K562 (cell line): ENCODE measurements at regions not wholly inside any gene's neighbourhood (a gene's known extent, or its start where the extent isn't known, plus 50 kb on each side); places are given as distances from the start of the nearest gene placed in this dataset.

Experiments
- ATAC-seq: fragments of 200-7000 bp; cut with Tn5 transposase; 3 replicates; pipeline ENCODE4 v1.9.1; 2020; ENCODE audit warnings: moderate library complexity
- BruUV-seq: library from RNA; stranded (reverse); fragments of 400-500 nt; replicated peaks from 2 replicates; lab custom pipeline; 2021; lab: Mats Ljungman, UMichigan
- CTCF ChIA-PET: fragments of 300-600 bp; formaldehyde crosslinking; extraction: SDS; loops from one replicate; lab custom pipeline; 2021; ENCODE audit warnings: low intra/inter-chr PET ratio; lab: Yijun Ruan, JAX
- POLR2A ChIA-PET: fragments of 300-600, 350-650 bp; sonication (Branson Sonifier 250); formaldehyde crosslinking; extraction: SDS; loops from one replicate; lab custom pipeline; 2021; ENCODE audit warnings: antibody characterized with exemption, inconsistent platforms; lab: Yijun Ruan, JAX
- DNase-seq, 4 experiments: peaks; one replicate each; pipeline versions ENCODE4 v3.0.0 to v3.0.0-alpha.2; 2011 to 2018; ENCODE audit warnings: low spot score in 3 of 4, mixed read lengths in 3 of 4; ENCODE audit errors: extremely low read depth in 1 of 4
- FAIRE-seq: peaks from 2 replicates; lab custom pipeline; 2011; peaks lifted over from hg19 to GRCh38; lab: Jason Lieb, UNC
- H2AFZ ChIP-seq: 2 replicates; pipeline ENCODE4 v1.6.0; 2011; ENCODE audit warnings: low read depth, low read length, control low read depth, inconsistent platforms
- H3K27ac ChIP-seq: fragments of 200-600 bp; 3 replicates; pipeline ENCODE4 v1.8.0; 2011; ENCODE audit warnings: low read depth, mild to moderate bottlenecking, control low read depth, inconsistent platforms, low read length, moderate library complexity, mixed read lengths; ENCODE audit errors: extremely low read depth
- H3K27me3 ChIP-seq, 2 experiments: fragments of 300-600 bp in 1 of 2; 2 replicates in 1 of 2; 3 replicates in 1 of 2; pipeline versions ENCODE4 v1.6.0 to v1.8.0; 2011; ENCODE audit warnings: inconsistent platforms in 2 of 2, low read length in 2 of 2, mild to moderate bottlenecking in 1 of 2, mixed read lengths in 1 of 2, moderate library complexity in 1 of 2; ENCODE audit not compliant: control insufficient read depth in 2 of 2, insufficient read depth in 2 of 2
- H3K36me3 ChIP-seq: fragments of 300-600 bp; 3 replicates; pipeline ENCODE4 v1.8.0; 2011; ENCODE audit warnings: mild to moderate bottlenecking, low read length, inconsistent platforms; ENCODE audit not compliant: control insufficient read depth, insufficient read depth
- H3K4me1 ChIP-seq, 2 experiments: fragments of 200-600 bp in 1 of 2; replicated peaks in 1 of 2; 2 replicates in 1 of 2; 3 replicates in 1 of 2; pipeline versions ENCODE4 v1.5.1 to v1.8.0; 2011; ENCODE audit warnings: inconsistent platforms in 2 of 2, low read length in 2 of 2, mild to moderate bottlenecking in 1 of 2, mixed read lengths in 1 of 2, moderate library complexity in 1 of 2; ENCODE audit not compliant: control insufficient read depth in 2 of 2, insufficient read depth in 2 of 2
- H3K4me2 ChIP-seq: 2 replicates; pipeline ENCODE4 v1.6.1; 2011; ENCODE audit warnings: low read length, control low read depth, inconsistent platforms, mixed read lengths; ENCODE audit not compliant: insufficient read depth
- H3K4me3 ChIP-seq: fragments of 200-600 bp; sonication (generic), shearing (Covaris generic); 2 replicates; pipeline ENCODE4 v1.5.1; 2016; ENCODE audit warnings: control low read depth, inconsistent platforms
- H3K79me2 ChIP-seq: fragments of 200-600 bp; 3 replicates; pipeline ENCODE4 v1.8.0; 2011; ENCODE audit warnings: low read length, inconsistent platforms; ENCODE audit not compliant: control insufficient read depth, insufficient read depth
- H3K9ac ChIP-seq, 2 experiments: 2 replicates each; pipeline versions ENCODE4 v1.6.0 to v1.6.1; 2011; ENCODE audit warnings: low read depth in 2 of 2, low read length in 2 of 2, control low read depth in 1 of 2, inconsistent platforms in 1 of 2, mild to moderate bottlenecking in 1 of 2, mixed read lengths in 1 of 2; ENCODE audit not compliant: insufficient read depth in 1 of 2
- H3K9me1 ChIP-seq: one replicate; pipeline ENCODE4 v1.6.0; 2011; ENCODE audit warnings: inconsistent platforms, mild to moderate bottlenecking, low read length, moderate library complexity; ENCODE audit not compliant: control insufficient read depth, insufficient read depth
- H3K9me3 ChIP-seq: replicated peaks from 2 replicates; pipeline ENCODE4 v1.5.1; 2011; ENCODE audit warnings: low read depth, low read length, inconsistent platforms; ENCODE audit not compliant: control insufficient read depth, insufficient read depth
- H4K20me1 ChIP-seq: replicated peaks from 2 replicates; pipeline ENCODE4 v1.6.1; 2011; ENCODE audit warnings: low read length, inconsistent platforms, mixed read lengths; ENCODE audit not compliant: control insufficient read depth, insufficient read depth
- ETS1 ChIP-seq: conservative IDR thresholded peaks from 2 replicates; pipeline ENCODE4 v1.6.1; 2011; ENCODE audit warnings: low read depth, mild to moderate bottlenecking, low read length; ENCODE audit not compliant: control insufficient read depth
- MAZ ChIP-seq, 2 experiments: fragments of 450-650 bp in 1 of 2; sonication (generic) in 1 of 2; formaldehyde crosslinking; IDR thresholded peaks in 1 of 2; conservative IDR thresholded peaks in 1 of 2; 2 replicates each; pipeline versions ENCODE4 v1.4.0 to v1.5.0; 2020; ENCODE audit warnings: mild to moderate bottlenecking in 1 of 2, missing genetic modification reagents in 1 of 2
- NFXL1 ChIP-seq: fragments of 450-650 bp; formaldehyde crosslinking; IDR thresholded peaks from 2 replicates; pipeline ENCODE4 v1.4.0; 2021; ENCODE audit warnings: mild to moderate bottlenecking
- SMARCE1 ChIP-seq: fragments of 450-650 bp; IDR thresholded peaks from 2 replicates; pipeline ENCODE4 v1.7.1; 2016; ENCODE audit warnings: mild to moderate bottlenecking
- SUPT5H ChIP-seq: fragments of 450-650 bp; IDR thresholded peaks from 2 replicates; pipeline ENCODE4 v1.6.1; 2016
- TRIM28 ChIP-seq: fragments of 450-650 bp; IDR thresholded peaks from 2 replicates; pipeline ENCODE4 v1.6.1; 2017
- ZBTB40 ChIP-seq, 2 experiments: fragments of 450-650 bp in 1 of 2; sonication (generic) in 1 of 2; formaldehyde crosslinking in 1 of 2; IDR thresholded peaks; 2 replicates each; pipeline versions ENCODE4 v1.7.1 to v1.9.0; 2016 to 2022; ENCODE audit warnings: inconsistent platforms in 1 of 2, mild to moderate bottlenecking in 1 of 2, missing genetic modification reagents in 1 of 2
- ZNF444 ChIP-seq: fragments of 250-450 bp; sonication (Bioruptor Pico); IDR thresholded peaks from 2 replicates; pipeline ENCODE4 v1.4.0; 2020; ENCODE audit warnings: mild to moderate bottlenecking, moderate library complexity
- WGBS: fragments of 100-300 bp; shearing (Covaris generic); methylation state at CpG from one replicate; pipeline ENCODE4 v1.1.6; 2016; ENCODE audit warnings: low coverage, mixed read lengths; ENCODE audit not compliant: insufficient coverage; ENCODE audit errors: missing lambda C conversion rate; 5-methylcytosine and 5-hydroxymethylcytosine counted together
- in situ Hi-C: fragments of 300-500 bp; cut with MboI; formaldehyde crosslinking; loops from 4 replicates; pipeline ENCODE4 v1.15.0; 2018; ENCODE audit warnings: inconsistent platforms, mixed read lengths
- intact Hi-C: fragments of 100-400 bp; cut with micrococcal nuclease; formaldehyde crosslinking; loops from 2 replicates; pipeline ENCODE4 v1.14.2; 2022

- TF ChIP-seq ETS1 (no peak), NFXL1 (CRISPR knock-in tag) (no peak), MAZ (CRISPR knock-in tag; conservative IDR thresholded peaks at IDR 0.05 in 1 of 2, IDR thresholded peaks at IDR 0.05 in 1 of 2) (no peak), ZNF444 (CRISPR knock-in tag) (no peak), SMARCE1 (no peak), TRIM28 (no peak)
Observed at GRCh38 chr2:46835520-46835919, 80.1 kb downstream of the MCFD2 start (continued).

- DNase-seq, result no peak
- Histone ChIP-seq H3K79me2 (no peaks in the 10 kb centered on the region), H3K27me3 (peaks cover 5 to 18% of the 10 kb centered on the region in 2 experiments; a peak in 2 of 5 replicates), H3K4me1 (no peaks in the 10 kb centered on the region), H2AFZ (no peak overlapping the region), H3K9me3 (no peaks in the 10 kb centered on the region), H4K20me1 (no peaks in the 10 kb centered on the region), H3K4me3 (no peak overlapping the region), H3K9ac (no peak overlapping the region), H3K9me1 (no peaks in the 10 kb centered on the region), H3K36me3 (no peaks in the 10 kb centered on the region), H3K27ac (no peak overlapping the region), H3K4me2 (no peak overlapping the region)
- in situ Hi-C loops (no loop called here), intact Hi-C loops (no loop called here)
- no peak for ATAC-seq
- TF ChIP-seq SUPT5H (no peak), ZBTB40 (IDR thresholded peaks at IDR 0.05) (peak; percentile 90), ZBTB40 (CRISPR knock-in tag; IDR thresholded peaks at IDR 0.05) (peak; percentile 56)
- 4% methylated on average over 1 of the region's 1 CpG for WGBS
- POLR2A ChIA-PET, result interaction anchor here (1.0 kb wide), 1 partner anchor 9 kb away, joined by 3 read pairs; no protein-coding TSS in a partner anchor
- FAIRE-seq, result no peak
- BruUV-seq, result no TSS peak
- CTCF ChIA-PET, result no interaction called here
Observed at GRCh38 chr2:46832543-46832942, 83.1 kb downstream of the MCFD2 start.
